HEK293T (cell line): ENCODE measurements at regions not wholly inside any gene's neighbourhood (a gene's known extent, or its start where the extent isn't known, plus 50 kb on each side); places are given as distances from the start of the nearest gene placed in this dataset.

Experiments
- CTCF ChIA-PET: fragments of 350-600 bp; formaldehyde crosslinking; extraction: SDS; loops from one replicate; lab custom pipeline; 2021; ENCODE audit warnings: antibody characterized with exemption, inconsistent platforms; lab: Yijun Ruan, JAX
- POLR2A ChIA-PET: fragments of 350-600 bp; formaldehyde crosslinking; extraction: SDS; loops from one replicate; lab custom pipeline; 2020; ENCODE audit warnings: antibody characterized with exemption, inconsistent platforms; lab: Yijun Ruan, JAX
- DNase-seq: peaks from one replicate; pipeline ENCODE4 v3.0.0; 2012; ENCODE audit warnings: mixed read lengths; ENCODE audit errors: extremely low spot score
- ARNT ChIP-seq: fragments of 450-650 bp; IDR thresholded peaks from 2 replicates; pipeline ENCODE4 v1.6.1; 2017; ENCODE audit warnings: mild to moderate bottlenecking
- BHLHE40 ChIP-seq: fragments of 450-650 bp; IDR thresholded peaks from 2 replicates; pipeline ENCODE4 v1.6.1; 2016; ENCODE audit warnings: mild to moderate bottlenecking, moderate library complexity, borderline replicate concordance
- CTBP1 ChIP-seq: fragments of 450-650 bp; IDR thresholded peaks from 2 replicates; pipeline ENCODE4 v1.6.1; 2016; ENCODE audit warnings: borderline replicate concordance
- ELF4 ChIP-seq: fragments of 450-650 bp; IDR thresholded peaks from 2 replicates; pipeline ENCODE4 v1.6.1; 2017; ENCODE audit warnings: antibody characterized with exemption
- FOXA1 ChIP-seq: fragments of 450-650 bp; IDR thresholded peaks from 2 replicates; pipeline ENCODE4 v1.6.1; 2016; ENCODE audit warnings: mild to moderate bottlenecking
- FOXK2 ChIP-seq: fragments of 450-650 bp; IDR thresholded peaks from 2 replicates; pipeline ENCODE4 v1.6.1; 2016; ENCODE audit warnings: mild to moderate bottlenecking
- FOXM1 ChIP-seq: fragments of 450-650 bp; IDR thresholded peaks from 2 replicates; pipeline ENCODE4 v1.6.1; 2017; ENCODE audit warnings: mild to moderate bottlenecking, borderline replicate concordance
- HDGF ChIP-seq: fragments of 450-650 bp; IDR thresholded peaks from 2 replicates; pipeline ENCODE4 v1.6.1; 2017; ENCODE audit warnings: antibody characterized with exemption, borderline replicate concordance
- L3MBTL2 ChIP-seq: fragments of 450-650 bp; conservative IDR thresholded peaks from 2 replicates; pipeline ENCODE4 v1.6.1; 2016; ENCODE audit warnings: mild to moderate bottlenecking
- LEF1 ChIP-seq: fragments of 450-650 bp; IDR thresholded peaks from 2 replicates; pipeline ENCODE4 v1.6.1; 2017; ENCODE audit warnings: mild to moderate bottlenecking, borderline replicate concordance
- NFRKB ChIP-seq: fragments of 450-650 bp; IDR thresholded peaks from 2 replicates; pipeline ENCODE4 v1.6.1; 2016; ENCODE audit warnings: mild to moderate bottlenecking, moderate library complexity
- SP1 ChIP-seq: fragments of 450-650 bp; IDR thresholded peaks from 2 replicates; pipeline ENCODE4 v1.6.1; 2017
- SUZ12 ChIP-seq: fragments of 450-650 bp; IDR thresholded peaks from 2 replicates; pipeline ENCODE4 v1.6.1; 2016; ENCODE audit warnings: mild to moderate bottlenecking
- TARDBP ChIP-seq: fragments of 450-650 bp; IDR thresholded peaks from 2 replicates; pipeline ENCODE4 v1.6.1; 2016
- ZNF384 ChIP-seq: fragments of 450-650 bp; IDR thresholded peaks from 2 replicates; pipeline ENCODE4 v1.6.1; 2016
- TF ChIP-seq, protein P1 (sequence below): fragments of 450-650 bp; IDR thresholded peaks from 2 replicates; pipeline ENCODE4 v1.6.1; 2016

DNA sequence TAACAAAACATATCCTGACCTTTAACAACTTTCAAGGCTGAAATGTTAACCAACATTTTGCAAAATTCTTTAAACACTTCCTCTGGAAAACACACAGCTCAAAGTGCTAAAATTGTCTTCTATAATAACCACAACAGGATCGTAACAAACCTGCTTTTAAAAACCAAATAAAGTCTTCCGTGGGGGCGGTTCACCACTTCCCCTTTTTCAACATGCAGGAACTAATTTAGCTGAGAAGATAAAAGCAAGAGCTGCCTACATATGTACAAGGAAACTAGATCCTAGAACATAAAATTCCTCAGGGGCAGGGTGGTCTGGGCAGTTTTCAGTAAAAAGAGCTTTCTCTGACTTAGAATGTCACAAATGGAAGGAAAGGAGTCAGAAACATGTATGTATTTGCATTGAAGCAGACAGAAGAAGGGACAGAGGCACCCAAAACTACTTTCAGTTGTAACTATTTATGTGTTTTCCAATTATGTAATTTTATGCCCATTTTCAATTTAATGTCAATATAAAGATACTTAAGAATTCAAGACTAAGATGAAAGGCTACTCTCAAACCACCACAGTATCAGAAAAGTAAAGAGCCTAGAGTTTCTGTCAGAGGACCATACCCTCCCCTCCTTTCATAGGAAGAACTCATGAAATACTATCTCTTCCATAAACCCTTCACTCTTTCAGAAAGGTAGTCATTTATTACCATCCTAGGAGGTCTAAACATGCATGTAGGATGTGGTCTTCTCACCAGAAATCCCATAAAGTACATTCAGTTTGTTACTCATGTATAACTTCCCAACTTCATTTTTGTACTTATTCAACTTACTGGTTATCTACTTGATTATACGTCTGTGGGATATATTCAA lies 185.9 kb upstream of the RASA1 start:
- TF ChIP-seq L3MBTL2 = no peak
- TF ChIP-seq, protein P1, sequence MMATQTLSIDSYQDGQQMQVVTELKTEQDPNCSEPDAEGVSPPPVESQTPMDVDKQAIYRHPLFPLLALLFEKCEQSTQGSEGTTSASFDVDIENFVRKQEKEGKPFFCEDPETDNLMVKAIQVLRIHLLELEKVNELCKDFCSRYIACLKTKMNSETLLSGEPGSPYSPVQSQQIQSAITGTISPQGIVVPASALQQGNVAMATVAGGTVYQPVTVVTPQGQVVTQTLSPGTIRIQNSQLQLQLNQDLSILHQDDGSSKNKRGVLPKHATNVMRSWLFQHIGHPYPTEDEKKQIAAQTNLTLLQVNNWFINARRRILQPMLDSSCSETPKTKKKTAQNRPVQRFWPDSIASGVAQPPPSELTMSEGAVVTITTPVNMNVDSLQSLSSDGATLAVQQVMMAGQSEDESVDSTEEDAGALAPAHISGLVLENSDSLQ = no peak
- TF ChIP-seq FOXK2 = no peak
- no peak for TF ChIP-seq LEF1
- no peak for TF ChIP-seq ZNF384
- TF ChIP-seq TARDBP = no peak
- no peak for TF ChIP-seq ELF4
- TF ChIP-seq BHLHE40 = no peak
- no peak for TF ChIP-seq SUZ12
- no peak for TF ChIP-seq SP1

DNA sequence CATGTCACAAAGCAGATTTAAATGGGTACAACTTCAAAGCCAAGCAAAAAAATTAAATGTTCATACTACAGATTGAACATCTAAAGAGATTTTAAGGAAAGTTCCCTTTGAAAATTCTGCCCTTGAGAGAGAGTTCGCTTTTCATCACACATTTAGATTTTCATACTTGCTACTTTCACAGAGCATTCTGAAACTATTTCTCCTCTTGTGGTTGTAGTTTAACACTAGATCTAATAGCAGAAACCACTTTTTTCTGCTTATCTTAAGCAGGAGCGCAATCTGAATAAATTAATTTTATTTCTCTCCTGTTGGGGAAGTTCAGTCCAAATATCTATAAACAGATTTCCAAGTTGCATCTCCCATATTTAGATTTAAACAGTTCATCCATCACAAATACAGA lies 173.3 kb upstream of the RASA1 start:
- ChIA-PET POLR2A (no interaction called here), CTCF (interaction anchor here (0.6 kb wide), 1 partner anchor 51 kb away, joined by 3 read pairs; no protein-coding TSS in a partner anchor)
- no peak for DNase-seq
- no peak for TF ChIP-seq BHLHE40
- TF ChIP-seq L3MBTL2 = no peak

More for the DNA sequence above, 185.9 kb upstream of the RASA1 start:
- DNase-seq = no peak
- POLR2A ChIA-PET = no interaction called here
- CTCF ChIA-PET = no interaction called here

DNA sequence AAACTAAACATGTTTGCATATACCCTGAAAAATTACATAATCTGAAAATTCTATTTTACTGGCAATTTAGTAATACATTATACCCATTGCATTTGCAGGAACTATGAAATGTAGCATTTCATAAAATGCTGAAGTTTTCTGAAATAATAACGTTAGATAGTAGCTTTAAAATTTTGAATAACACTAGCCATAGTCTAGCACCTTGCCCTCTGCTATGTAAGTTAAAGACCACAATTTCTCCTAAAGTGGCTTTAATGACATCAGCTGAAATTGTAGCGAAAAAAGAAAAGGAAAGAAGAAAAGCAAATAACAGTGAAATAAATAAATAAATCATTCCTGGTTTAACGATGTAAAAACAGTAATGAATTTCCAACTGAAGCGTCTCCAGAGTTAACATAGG lies 172.8 kb upstream of the RASA1 start:
- no peak for TF ChIP-seq FOXA1
- no peak for TF ChIP-seq TARDBP
- no peak for TF ChIP-seq L3MBTL2
- no peak for TF ChIP-seq ZNF384
- TF ChIP-seq, protein P1 = no peak
- TF ChIP-seq ARNT = no peak
- no peak for TF ChIP-seq FOXK2
- no peak for TF ChIP-seq SP1
- TF ChIP-seq CTBP1 = no peak
- no peak for TF ChIP-seq BHLHE40
- TF ChIP-seq ELF4 = no peak
- TF ChIP-seq SUZ12 = no peak
- TF ChIP-seq FOXM1 = no peak
- TF ChIP-seq NFRKB = no peak
- no peak for TF ChIP-seq LEF1
- TF ChIP-seq HDGF = no peak
- ChIA-PET POLR2A (no interaction called here), CTCF (interaction anchor here (0.6 kb wide), 1 partner anchor 52 kb away, joined by 3 read pairs; no protein-coding TSS in a partner anchor)
- DNase-seq = no peak

DNA sequence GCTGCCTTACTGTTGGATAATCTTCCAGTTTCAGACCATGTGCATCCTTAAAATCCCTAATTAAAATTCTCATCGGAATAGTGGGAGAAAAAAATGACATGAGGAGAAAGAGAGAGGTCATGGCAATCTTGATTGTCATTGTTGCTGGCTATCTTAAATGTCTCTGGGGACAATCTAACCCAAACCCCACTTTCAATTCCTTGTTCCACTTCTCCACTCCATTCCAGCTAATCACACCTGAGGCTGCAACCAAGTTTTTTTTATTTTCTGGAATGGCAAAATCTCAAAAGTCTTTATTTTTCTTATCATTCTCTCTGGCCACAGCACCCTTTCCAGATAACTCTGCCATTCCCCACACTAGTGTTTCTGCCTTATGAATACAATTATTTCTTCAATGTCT lies 171.9 kb upstream of the RASA1 start:
- no peak for DNase-seq
- ChIA-PET POLR2A (no interaction called here), CTCF (no interaction called here)
- TF ChIP-seq CTBP1 = no peak
- no peak for TF ChIP-seq BHLHE40
- no peak for TF ChIP-seq FOXA1
- no peak for TF ChIP-seq SUZ12
- TF ChIP-seq ARNT = no peak
- no peak for TF ChIP-seq FOXM1
- no peak for TF ChIP-seq HDGF
- TF ChIP-seq ZNF384 = no peak
- no peak for TF ChIP-seq LEF1
- no peak for TF ChIP-seq ELF4
- TF ChIP-seq L3MBTL2 = no peak
- no peak for TF ChIP-seq TARDBP
- no peak for TF ChIP-seq FOXK2
- TF ChIP-seq, protein P1 = no peak
- TF ChIP-seq SP1 = no peak
- no peak for TF ChIP-seq NFRKB

DNA sequence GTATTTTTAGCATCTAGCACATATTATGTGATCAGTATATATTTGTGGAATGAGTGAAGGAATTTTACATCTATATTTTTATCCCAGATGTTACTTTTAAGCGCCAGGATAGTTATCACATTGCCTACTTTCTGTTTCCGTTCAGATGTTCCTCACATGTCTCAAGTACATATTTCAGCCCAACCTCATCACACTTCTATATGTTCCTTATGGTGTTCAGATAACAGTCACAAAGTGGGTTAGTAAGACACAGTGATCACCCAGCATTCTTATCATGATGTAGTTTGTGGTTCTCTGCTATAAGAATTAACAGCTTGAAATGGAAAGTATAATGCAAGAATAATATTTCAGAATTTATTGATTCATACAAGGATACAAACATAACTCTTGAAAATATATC lies 170.0 kb upstream of the RASA1 start:
- ChIA-PET CTCF (no interaction called here), POLR2A (no interaction called here)
- no peak for TF ChIP-seq LEF1
- no peak for DNase-seq

DNA sequence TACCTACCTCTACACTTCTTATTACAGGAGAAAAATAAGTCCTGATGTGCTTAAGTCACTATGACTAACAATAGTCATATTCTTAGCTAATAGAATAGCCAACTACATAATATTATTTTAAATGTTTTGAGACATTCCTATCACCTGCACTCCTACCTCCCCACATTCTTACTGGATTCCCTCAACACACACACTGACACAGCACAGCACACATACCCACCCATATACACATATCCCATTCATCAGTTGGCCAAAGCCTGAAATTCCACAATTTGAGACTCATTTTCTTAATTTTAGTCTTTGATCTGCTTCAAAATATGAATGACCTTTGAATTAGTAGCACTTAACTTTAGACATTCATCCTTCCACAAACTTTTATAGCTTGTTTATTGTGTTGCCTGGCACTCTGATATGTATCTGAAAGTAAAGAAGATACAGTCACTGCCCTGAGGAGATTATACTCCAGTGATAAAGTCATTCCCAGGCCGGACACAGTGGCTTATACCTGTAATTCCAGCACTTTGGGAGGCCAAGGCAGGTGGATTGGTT lies 168.3 kb upstream of the RASA1 start:
- no peak for DNase-seq
- POLR2A ChIA-PET = no interaction called here
- no peak for TF ChIP-seq ZNF384
- TF ChIP-seq CTBP1 = no peak
- no peak for TF ChIP-seq LEF1
- TF ChIP-seq TARDBP = no peak
- TF ChIP-seq L3MBTL2 = no peak
- TF ChIP-seq BHLHE40 = no peak
- CTCF ChIA-PET = interaction anchor here (0.6 kb wide), 2 partner anchors 18 to 1598 kb away, joined by 4 to 5 read pairs; no protein-coding TSS in a partner anchor
